GM12891 (cell line): ENCODE measurements at regions not wholly inside any gene's neighbourhood (a gene's known extent, or its start where the extent isn't known, plus 50 kb on each side); places are given as distances from the start of the nearest gene placed in this dataset.

Experiments used
- DNase-seq: peaks from one replicate; pipeline ENCODE4 v3.0.0; 2011; ENCODE audit warnings: low spot score; ENCODE audit not compliant: insufficient read length
- FAIRE-seq: peaks from 2 replicates; lab custom pipeline; 2011; peaks lifted over from hg19 to GRCh38; lab: Jason Lieb, UNC
- PAX5 ChIP-seq: IDR thresholded peaks from 2 replicates; pipeline ENCODE4 v1.6.1; 2011; ENCODE audit warnings: low read length, moderate library complexity, mild to moderate bottlenecking; ENCODE audit not compliant: insufficient read depth, severe bottlenecking
- POLR2A ChIP-seq: IDR thresholded peaks from 2 replicates; pipeline ENCODE4 v1.6.1; 2011; ENCODE audit warnings: low read depth, low read length, control low read depth
- POLR2AphosphoS5 ChIP-seq: IDR thresholded peaks from 2 replicates; pipeline ENCODE4 v1.6.1; 2011; ENCODE audit warnings: low read depth, low read length, control low read depth
- POU2F2 ChIP-seq: IDR thresholded peaks from 2 replicates; pipeline ENCODE4 v1.6.1; 2011; ENCODE audit warnings: low read depth, mild to moderate bottlenecking, control low read depth, low read length, moderate library complexity
- SPI1 ChIP-seq: IDR thresholded peaks from 2 replicates; pipeline ENCODE4 v1.6.1; 2011; ENCODE audit warnings: low read depth, low read length, control low read depth
- TAF1 ChIP-seq: IDR thresholded peaks from 2 replicates; pipeline ENCODE4 v1.6.1; 2011; ENCODE audit warnings: low read depth, low read length, control low read depth

DNA sequence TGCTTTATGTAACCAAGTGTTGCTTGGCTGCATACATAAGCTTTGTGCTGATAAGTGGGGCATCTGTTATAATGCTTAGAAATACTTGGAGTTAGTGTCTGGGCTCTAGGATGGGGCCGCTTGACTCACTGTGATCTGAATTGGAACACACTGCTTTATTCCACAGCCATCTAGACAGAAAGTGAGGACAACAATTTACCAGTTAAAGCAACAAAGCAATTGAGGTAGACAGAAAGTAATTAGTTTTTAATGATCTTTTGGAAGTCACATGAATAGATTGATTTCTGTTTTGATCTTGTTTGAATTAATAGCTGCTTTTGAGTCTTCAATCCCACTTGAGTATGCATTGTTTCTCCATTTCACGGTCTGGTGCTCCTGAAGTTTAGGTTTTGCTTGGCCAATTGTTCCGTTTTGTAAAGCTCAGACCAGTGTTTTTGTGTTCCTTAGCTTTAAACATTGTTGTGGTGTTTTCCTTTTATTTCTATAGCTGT, 157.5 kb downstream of the TRMT11 start:
- TF ChIP-seq POLR2AphosphoS5: no peak
- TF ChIP-seq SPI1: no peak
- no peak for TF ChIP-seq PAX5
- TF ChIP-seq TAF1: no peak
- no peak for TF ChIP-seq POU2F2
- TF ChIP-seq POLR2A: no peak
- FAIRE-seq (no peak), DNase-seq (no peak)

DNA sequence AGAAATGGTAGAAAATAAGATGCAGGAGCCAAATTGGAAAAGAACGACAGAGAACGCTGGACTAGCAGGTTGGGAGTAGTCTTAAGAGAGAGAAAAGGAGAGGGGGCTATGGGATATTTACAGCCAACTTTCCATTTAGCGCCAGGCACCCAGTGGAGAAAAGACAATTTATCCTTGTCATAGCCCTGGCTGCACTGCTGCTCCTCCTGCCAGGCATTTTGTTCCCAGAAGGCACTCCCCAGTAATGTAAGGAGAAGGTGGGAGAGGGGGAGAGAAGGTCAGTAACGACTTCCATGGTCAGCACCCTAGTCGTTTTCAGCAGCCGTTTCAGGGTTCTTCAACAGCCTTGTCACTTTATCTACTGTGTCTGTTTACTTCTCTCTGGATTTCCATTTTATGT, 159.0 kb downstream of the TRMT11 start:
- TF ChIP-seq POLR2A (no peak), POU2F2 (no peak), PAX5 (no peak), SPI1 (no peak), TAF1 (no peak), POLR2AphosphoS5 (no peak)
- FAIRE-seq: no peak
- DNase-seq: no peak

DNA sequence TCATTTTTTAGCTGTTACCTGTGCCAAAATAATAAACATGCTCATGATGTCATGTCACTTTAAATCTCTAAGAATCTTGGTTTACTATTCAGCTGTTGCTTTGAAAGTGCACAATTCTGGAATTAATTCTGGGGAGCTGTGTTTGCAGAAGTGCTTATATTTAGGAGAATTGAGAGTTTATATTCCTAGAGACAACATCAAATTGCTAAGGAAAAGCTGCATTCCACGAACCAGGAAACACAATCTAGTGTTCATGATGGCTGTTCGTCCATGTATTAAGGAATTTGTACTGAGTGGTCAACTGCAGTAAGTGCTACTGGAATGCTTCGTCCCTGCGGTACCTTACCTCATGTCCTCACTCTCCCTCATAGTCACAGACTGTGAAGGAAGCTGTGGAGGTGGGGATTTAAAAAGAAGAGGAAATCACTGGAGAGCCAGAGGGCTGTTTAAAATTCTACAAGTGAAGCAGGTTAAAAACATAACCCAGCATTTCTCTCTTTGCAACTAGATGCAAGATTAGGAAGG, 161.0 kb downstream of the TRMT11 start:
- DNase-seq (no peak), FAIRE-seq (no peak)
- TF ChIP-seq POU2F2 (no peak), PAX5 (no peak), POLR2A (no peak), TAF1 (no peak), POLR2AphosphoS5 (no peak), SPI1 (no peak)

DNA sequence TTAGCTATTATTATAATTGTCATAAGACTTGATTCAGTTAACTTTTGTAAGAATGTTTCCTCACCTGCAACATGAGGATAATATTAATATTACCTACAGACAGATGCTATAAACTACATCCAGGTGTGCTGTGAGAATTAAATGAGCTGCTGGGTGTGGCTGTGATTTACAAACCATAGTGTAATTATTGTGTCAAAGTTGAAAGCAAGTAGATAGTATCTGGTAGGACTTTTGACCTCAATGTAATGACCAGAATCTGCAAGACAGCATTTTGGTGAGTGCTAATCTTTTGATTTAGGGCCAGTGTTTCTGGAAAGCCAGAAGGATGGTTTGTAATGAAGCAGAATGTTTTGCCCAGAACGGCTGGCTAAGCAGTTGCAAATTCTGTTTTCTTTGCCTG, 162.5 kb downstream of the TRMT11 start:
- DNase-seq (no peak), FAIRE-seq (no peak)
- TF ChIP-seq POLR2AphosphoS5 (no peak), PAX5 (no peak), TAF1 (no peak), POLR2A (no peak), POU2F2 (no peak), SPI1 (no peak)

DNA sequence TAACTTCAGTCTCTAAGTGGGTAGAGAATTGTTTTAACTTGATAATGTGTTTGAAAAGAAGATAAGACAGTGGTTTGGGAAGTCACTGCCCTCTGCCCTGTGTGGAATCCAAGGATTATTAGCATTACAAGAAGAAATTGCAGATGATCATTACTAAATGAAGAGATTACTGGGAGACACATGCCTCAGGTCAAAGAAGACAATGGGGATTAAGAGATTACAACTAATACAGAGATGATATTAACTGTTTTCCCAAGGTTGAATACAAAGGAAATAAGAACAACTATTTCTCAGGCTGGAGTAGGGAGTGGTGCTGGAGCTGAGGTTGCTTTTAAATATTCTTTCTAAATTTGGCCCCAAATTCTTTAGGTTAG, 166.0 kb downstream of the TRMT11 start:
- TF ChIP-seq POLR2A (no peak), POLR2AphosphoS5 (no peak), SPI1 (no peak), TAF1 (no peak), PAX5 (no peak), POU2F2 (no peak)
- DNase-seq: no peak
- FAIRE-seq: no peak

DNA sequence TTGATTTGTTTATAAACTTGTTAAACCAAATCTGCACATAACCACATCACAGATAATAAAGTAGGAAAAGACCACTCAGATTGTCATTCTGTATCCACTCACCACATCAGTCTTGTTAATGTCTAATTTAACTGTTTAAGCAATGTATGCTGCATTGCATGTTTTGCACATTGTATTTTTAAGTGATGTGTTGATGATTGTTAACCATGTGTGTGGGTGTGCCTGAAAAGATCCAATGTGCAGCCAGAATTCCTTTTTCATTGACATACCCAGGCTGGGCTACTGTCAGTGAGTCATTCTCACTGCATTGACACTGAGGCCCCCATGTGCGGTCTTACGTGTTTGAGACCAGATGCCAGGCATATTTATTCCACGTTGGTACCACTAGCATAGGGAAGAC, 167.3 kb downstream of the TRMT11 start:
- FAIRE-seq (peak; percentile 13), DNase-seq (no peak)
- TF ChIP-seq POLR2A: no peak
- TF ChIP-seq POLR2AphosphoS5: no peak
- no peak for TF ChIP-seq TAF1
- TF ChIP-seq POU2F2: no peak
- no peak for TF ChIP-seq SPI1
- TF ChIP-seq PAX5: no peak

DNA sequence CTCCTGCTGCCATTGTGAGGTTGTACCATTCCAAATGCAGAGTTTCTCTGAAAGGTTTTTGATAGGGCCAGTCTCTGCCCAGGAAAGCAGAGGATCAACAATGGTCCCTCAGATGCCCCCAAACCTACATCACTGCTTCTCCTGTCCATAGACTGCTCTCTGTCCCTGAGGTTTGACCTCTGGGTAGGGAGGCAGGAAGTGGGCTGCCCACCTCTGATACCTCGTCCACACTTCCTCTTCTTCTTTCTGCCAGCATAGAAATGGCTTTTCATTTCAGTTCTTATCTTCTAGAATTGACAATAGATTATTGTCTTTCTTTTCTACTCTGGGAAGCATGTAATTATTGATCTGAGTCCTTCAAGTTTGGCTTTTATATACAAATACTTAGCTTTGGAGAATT, 170.6 kb downstream of the TRMT11 start:
- TF ChIP-seq PAX5 (no peak), POLR2A (no peak), TAF1 (no peak), SPI1 (peak; percentile 85), POLR2AphosphoS5 (no peak), POU2F2 (no peak)
- FAIRE-seq: peak; percentile 43
- DNase-seq: no peak

DNA sequence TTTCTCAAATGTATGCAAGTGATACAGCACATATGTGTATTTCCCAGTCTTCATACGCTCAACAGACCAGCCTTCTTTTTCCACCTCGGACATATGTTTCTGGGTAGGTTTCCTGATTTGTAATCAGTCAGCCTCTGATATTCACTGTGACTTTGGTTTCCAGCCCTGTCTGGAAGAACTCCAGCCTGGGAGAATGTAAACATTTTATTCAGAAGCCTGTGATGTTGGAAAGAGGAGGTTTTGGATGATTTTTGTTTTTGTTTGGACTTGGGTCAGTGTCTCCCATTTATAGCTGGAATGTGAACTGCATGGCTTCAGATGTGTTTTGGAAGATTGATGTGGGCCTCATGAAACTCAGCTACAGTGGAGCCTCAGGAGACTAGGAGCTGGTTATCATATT, 172.2 kb upstream of the CENPW start:
- DNase-seq (no peak), FAIRE-seq (no peak)
- no peak for TF ChIP-seq POU2F2
- no peak for TF ChIP-seq POLR2AphosphoS5

DNA sequence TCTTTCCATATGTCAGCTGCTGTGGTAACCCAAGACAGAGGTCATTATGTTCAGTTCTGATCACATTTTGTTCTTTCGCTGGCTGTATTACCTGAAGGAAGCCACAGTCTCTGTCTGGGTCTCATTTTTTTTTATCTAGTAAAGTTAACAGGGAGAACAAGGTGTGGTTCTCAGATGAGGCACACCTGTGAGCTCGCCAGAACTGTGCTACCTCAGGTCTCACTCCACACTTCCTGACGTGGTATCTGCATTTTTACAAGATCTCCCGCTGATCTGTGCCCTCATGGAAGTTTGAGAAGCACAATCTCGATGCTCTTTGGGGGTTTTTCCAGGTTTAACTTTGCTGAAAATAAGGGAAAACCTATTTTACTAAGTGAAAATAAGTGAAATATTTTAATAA, 169.5 kb upstream of the CENPW start:
- no peak for FAIRE-seq
- TF ChIP-seq POLR2A (no peak), PAX5 (no peak), TAF1 (no peak), POLR2AphosphoS5 (no peak)

DNA sequence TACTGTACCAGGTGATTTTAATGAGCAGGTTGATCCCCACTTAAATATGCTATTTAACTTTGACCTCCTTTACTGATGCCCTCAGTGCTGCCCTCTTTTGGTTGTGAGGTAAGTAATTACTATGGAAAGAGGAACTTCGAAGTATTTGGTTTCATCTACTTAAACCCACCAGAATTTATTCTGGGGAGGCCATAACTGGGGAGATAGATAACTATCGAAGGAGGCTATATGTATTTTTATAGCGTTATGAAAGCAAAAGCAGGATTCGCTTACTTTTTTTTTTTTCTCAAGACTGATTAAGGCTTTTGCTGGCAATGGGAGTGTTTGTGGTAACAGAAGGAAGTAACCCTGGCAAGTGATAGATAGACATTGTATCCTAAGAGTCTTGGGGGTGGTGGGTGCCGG, 168.9 kb upstream of the CENPW start:
- peak; percentile 31 for FAIRE-seq
- DNase-seq: no peak
- TF ChIP-seq SPI1 (peak; percentile 43; the same call in 1 of the 2 replicates), PAX5 (no peak), POU2F2 (no peak)

More for the DNA sequence above, 169.5 kb upstream of the CENPW start:
- DNase-seq: no peak
